Adrenal gland (tissue), 5 donors: ENCODE measurements at regions not wholly inside any gene's neighbourhood (a gene's known extent, or its start where the extent isn't known, plus 50 kb on each side); places are given as distances from the start of the nearest gene placed in this dataset.

Source experiments
- POLR2A ChIP-seq, 2 donors: fragments of 450-650 bp; IDR thresholded peaks; one replicate each; pipeline ENCODE4 v1.6.1; 2017; ENCODE audit warnings: antibody characterized with exemption in 2 of 2, mild to moderate bottlenecking in 2 of 2, moderate library complexity in 1 of 2
- TF ChIP-seq, protein P1 (sequence below), 6 experiments: fragments of 450-650 bp in 4 of 6; fragments of 200-600 bp in 2 of 6; sonication (generic) in 1 of 6; IDR thresholded peaks; 1 replicate in 5 of 6; 2 replicates in 1 of 6; pipeline versions ENCODE4 v1.5.1 to v1.8.0; 2016 to 2021; ENCODE audit warnings: antibody characterized with exemption in 6 of 6, mild to moderate bottlenecking in 2 of 6, moderate library complexity in 1 of 6
- donor health status: DM: no; HTN: no; CAD: no.

DNA sequence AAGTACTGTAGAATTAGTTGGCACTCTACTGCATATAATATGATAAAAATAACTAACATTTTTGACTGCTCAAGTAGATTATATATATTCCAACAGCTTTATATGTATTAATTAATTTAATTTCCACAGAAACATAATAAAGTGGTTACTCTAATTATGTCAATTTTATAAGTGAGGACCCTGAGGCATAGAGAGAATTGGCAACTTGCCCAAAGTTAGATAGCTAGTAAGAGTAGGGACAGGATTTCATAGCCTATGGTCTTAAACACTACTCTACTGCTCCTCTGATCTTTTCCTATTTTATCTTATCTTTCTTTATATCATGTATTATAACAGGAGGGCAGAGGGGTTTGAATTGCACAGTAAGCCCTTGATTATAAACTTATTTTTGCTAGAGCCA lies 418.7 kb upstream of the SGO1 start:
- TF ChIP-seq, protein P1, sequence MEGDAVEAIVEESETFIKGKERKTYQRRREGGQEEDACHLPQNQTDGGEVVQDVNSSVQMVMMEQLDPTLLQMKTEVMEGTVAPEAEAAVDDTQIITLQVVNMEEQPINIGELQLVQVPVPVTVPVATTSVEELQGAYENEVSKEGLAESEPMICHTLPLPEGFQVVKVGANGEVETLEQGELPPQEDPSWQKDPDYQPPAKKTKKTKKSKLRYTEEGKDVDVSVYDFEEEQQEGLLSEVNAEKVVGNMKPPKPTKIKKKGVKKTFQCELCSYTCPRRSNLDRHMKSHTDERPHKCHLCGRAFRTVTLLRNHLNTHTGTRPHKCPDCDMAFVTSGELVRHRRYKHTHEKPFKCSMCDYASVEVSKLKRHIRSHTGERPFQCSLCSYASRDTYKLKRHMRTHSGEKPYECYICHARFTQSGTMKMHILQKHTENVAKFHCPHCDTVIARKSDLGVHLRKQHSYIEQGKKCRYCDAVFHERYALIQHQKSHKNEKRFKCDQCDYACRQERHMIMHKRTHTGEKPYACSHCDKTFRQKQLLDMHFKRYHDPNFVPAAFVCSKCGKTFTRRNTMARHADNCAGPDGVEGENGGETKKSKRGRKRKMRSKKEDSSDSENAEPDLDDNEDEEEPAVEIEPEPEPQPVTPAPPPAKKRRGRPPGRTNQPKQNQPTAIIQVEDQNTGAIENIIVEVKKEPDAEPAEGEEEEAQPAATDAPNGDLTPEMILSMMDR (IDR thresholded peaks at IDR 0.05): no peak
- TF ChIP-seq POLR2A (IDR thresholded peaks at IDR 0.05): no peak
